IPS-NIHi11 (cell line): ENCODE measurements at regions not wholly inside any gene's neighbourhood (a gene's known extent, or its start where the extent isn't known, plus 50 kb on each side); places are given as distances from the start of the nearest gene placed in this dataset.
"Not testable (repeated sequence)": the region's sequence is repeated elsewhere in the genome, so short reads cannot be mapped to it uniquely, and the experiment has no call there.

ENCODE experiments used
- DNase-seq: peaks from one replicate; pipeline ENCODE4 v3.0.0; 2012; ENCODE audit warnings: mixed read lengths, low spot score

DNA sequence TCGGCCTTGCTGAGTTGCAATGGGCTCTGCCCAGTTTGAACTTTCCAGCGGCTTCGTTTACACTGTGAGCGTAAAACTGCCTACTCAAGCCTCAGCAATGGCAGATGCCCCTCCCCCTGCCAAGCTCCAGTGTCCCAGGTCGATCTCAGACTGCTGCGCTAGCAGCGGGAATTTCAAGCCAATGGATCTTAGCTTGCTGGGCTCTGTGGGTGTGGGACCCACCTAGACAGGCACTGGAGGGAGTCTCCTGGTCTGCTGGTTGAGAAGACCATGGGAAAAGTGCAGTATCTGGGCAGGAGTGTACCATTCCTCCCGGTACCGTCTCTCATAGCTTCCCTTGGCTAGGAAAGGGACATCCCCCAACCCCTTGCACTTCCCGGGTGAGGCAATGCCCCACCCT, 88.2 kb downstream of the KLHL28 start:
- no peak for DNase-seq

DNA sequence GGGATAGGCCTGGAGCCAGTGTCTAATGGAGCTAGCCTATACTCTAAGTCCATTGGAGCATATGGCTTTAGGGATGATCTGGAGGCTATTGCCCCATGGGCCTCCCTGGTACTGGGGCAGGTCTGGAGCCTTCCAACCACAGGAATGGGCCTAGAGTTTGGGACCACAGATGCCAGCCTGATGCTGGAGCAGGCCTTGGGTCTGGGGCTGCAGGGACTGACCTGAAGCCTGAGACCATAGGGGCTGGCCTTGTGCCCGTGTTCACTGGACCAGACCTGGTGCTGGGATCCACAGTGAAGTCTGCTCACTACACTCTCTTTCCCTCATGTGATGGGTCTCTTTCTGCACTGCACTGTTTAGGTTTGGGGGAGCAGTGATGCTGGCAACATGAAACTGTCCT, 95.0 kb downstream of the KLHL28 start:
- DNase-seq, result no peak

DNA sequence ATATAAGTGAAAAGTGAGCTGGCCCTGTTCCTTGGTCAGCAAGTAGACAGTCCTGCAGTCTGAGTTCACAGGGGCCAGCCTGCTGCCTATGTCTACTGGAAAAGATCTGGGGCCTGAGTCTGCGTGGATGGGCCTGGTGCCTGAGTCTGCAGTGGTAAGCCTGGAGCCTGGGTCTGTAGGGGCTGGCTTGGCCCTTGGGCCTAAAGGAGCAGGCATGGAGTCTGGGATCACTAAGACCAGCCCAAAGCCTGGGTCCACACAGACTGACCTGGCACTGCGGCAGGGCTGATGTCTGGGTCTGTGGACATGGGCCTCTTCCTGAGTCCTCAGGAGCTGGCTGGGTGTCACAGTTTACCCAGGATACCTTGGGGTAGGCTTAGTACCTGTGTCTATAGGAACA, 95.4 kb downstream of the KLHL28 start:
- DNase-seq, result no peak

DNA sequence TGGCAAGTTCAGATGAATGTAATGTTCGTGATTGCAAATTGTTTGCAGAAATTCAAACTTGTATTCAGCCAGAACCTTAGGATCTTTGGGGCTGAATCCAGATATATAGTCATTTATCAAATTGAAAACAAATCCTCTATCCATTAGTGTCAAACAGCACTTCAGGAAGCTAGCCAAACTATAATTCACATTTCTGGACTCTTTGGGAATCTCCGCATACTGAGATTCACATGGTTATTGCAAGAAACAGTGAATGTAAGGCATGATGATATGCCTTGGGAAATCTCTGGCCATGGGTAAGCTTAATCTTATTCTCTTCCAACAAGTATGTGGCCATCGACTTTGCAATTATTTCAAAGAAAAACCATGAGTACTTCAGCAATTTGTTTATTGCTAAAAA, 98.5 kb downstream of the KLHL28 start:
- no peak for DNase-seq

DNA sequence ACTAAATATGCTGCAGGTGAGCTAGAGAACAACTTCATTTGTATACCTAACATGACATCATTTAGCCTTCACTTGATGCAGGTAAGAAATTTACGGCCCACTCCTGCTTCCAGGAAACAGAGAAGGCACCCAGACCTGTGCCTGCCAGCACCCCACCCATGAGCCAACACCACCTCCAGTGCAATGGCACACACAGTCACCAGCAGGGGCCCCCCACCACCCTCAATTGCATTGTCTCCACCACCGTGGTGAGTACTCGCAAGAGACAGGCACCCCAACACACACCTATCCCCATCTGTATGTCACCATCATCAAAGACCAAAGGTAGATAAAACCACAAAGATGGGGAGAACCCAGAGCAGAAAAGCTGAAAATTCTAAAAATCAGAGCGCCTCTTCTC, 107.6 kb downstream of the KLHL28 start:
- no peak for DNase-seq

DNA sequence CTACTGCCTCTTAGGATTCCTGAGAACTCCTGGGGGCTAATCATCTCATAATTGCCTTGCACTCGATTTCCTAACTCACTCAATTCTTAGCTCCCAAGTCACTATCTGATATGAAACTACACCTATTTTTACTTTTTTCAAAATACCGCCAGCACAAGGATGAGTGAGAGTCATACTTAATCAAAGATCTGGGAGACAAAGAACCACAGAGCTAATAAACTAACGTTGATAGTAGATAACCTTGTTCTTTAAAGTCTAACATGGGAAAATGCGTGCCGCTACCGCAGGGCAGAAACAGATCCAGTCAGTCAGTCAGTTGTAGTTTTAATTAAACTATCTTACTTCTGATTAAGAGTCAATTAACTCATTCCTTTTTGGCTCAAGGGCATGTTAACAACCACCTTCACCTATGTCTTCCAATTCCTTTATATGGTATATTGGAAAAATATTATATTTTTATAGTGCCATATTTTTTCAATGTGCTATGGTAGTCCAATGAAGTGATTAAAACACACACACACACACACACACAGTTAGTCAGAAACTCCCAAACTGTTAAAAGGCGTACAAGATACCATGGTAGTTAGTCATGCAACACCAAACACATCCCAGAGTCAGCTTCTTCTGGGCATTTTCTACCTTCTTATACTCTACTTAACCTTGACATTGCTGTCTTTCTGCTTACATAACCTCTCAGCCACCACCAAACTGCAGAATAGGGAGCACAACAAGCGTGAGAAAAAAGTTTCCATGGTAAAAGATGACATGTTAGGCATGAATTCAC, 114.0 kb downstream of the KLHL28 start:
- DNase-seq, result no peak

DNA sequence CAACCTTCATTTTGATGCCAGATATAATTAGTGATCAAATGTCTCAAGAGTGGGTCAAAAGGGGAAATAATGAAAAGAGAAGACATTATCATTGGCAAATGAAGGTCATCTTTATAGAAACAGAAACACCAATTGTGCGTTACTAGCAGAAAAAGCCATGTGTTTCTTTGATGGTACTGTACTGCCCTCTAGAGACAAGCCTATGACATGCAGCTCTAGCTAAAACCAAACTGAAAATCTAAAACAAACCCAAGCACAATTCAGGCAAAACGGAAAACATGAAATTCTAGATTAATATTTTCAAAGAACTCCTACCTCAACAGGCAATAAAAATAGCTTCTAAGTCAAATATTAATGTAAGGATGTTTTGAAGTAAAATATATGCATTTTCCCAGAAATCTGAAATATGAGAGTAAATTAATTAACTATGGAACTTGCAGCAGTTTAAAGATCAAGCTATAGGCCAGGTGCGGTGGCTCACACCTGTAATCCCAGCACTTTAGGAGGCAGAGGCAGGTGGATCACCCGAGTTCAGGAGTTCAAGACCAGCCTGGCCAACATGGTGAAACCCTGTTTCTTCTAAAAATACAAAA, 115.4 kb downstream of the KLHL28 start:
- peak; percentile 52 for DNase-seq

DNA sequence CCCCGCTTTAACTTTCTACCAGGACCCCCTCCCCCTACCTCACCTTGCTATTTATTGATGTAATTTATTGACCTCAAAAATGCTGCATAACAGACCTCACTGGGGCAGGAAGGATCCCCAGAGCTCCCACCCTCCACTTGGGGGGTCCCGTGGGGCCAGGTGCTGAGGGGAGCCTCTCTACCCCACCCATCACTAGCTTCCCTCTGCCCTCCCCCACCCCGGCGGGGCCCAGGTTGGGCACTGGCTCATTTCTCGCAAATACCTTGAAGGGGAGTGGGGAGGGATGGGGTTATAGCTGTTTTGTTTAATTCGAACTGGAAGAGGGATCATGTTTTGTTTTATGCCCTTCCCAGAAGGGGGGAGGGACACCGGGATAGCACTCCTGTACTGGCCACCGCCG, 125.8 kb downstream of the KLHL28 start:
- DNase-seq, result not testable (repeated sequence)

DNA sequence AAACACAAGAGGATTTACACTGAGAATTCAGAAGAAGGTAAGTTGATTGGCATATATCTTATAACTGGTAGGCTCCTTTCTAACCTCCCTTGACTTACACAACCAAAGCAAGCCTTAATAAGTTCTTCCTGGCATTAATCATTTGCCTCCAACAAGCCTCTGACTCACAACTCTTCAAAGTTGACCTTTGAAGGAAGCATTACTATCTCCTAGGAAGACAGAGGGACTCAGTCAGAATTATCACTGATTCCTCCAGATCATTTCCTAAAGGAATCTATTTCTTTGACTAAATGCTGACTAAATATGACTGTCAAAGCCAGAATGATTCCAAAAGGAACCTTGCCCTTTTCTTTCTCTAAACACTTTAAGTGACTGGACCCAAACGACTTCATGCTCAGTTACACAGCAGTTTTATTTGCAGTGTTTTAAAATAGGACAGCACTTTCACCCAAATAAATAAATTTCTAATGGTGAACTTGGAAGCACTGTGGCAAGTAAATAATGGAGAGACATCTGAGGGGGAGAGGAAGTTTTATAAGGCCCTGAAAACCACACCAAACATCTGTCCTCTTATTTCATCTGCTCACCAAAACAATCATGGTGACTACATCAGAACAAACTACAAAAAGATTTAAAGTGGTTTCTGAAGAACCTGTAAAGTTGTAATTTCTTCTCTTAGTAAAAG, 128.2 kb downstream of the KLHL28 start:
- DNase-seq, result no peak

DNA sequence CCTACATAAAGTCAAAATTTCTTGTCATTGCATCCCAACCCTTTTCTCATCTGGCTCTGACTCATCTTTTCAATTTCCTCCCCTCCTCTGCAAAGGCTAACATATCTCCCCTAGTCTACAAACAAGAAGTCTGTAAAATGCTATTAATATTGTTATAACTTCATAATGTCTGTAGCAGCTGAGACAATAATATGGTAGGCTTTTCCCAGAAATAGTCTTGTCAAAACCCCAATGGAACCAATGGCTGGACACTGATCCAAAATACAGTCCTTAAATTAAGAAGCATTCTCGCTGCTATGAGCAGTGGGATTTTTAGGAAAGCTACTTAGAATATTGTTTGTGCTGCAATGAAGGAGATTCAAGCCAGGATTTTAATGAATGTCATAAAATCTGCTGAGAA, 131.4 kb downstream of the KLHL28 start:
- no peak for DNase-seq

DNA sequence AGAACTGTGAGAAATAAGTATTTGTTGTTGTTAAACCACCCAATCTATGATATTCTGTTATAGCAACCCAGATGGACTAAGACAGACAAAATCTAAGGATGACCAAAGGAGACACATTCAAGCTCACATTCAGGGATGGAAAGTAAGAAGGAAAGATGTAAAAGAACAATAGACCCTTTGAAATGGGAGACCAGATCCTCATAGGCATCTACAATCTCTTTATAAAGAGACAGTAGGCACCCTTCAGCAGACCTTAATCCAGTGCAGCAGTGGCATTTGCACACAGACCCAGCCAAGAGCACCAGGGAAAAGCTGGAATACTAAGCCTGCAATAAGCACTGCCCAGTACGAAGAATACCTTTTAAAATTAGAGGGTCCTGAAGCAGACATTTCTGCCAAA, 132.7 kb downstream of the KLHL28 start:
- no peak for DNase-seq

DNA sequence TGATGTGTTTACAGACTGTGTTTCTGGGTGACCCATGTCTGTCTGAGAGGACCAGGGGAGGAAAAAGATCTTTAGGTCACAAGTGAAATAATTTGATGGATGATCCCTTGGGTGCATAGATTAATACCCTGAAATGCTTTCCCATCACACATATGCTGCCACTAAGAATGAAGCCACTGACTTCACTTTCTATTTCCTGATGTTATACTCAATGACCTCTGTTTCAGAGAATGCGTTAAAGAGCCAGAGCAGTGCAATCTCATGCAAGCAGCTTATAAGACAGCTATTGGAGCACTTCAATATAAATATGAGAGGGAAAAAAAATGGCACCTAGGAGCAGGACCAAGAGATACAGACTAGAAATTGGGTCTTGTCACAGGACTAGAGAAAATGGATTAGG, 133.7 kb downstream of the KLHL28 start:
- DNase-seq, result no peak

DNA sequence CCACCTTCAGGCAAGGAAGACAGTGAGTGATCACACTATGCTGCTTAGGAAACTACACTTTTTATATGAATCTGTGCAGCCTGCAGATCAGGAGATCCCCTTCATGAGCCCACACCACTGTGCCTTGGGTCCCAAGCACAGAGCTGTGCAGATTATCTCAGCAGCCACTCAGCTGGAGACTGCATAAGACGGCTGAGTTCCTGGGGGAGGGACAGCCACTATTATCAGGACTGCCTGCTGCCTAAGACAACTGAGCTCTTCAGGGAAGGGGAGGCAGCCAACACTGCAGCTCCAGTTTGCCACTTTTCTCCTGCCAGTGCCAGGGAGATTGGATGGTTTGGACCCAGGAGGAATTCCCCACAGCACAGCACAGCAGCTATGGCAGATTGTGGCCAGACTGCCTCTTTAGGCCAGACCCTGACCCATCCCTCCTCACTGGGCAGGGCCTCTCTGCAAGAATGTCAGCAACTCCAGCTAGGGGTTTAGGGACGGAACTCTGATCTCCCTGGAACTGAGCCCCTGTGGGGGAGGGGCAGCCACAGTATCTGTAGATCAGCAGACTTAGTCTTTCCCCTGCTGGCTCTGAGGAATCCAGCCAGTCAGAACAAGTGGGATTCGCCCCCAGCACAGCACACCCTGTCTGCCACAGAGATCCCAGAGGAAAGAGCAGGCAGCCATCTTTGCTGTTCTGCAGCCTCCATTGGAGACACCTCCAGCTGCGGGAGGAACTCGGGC, 141.3 kb downstream of the KLHL28 start:
- peak; percentile 26 for DNase-seq

DNA sequence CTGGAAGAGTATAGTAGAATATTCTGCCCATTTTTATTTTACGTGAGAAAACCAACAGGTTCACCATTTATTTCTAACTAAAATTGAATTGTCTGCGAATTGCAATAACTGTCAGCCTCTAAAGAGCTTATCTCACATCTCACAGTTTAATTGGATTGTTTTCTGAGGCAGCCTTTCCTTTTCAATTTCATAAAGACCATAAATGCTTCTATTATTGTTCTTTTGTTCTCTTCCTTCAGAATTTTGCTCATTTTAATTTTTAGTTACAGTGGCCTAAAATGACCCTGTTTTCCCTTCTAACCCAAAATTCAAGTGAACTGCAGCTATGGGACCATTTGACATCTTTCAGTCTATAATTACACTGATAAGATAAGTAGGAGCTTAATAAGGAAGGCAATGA, 147.6 kb downstream of the KLHL28 start:
- no peak for DNase-seq

DNA sequence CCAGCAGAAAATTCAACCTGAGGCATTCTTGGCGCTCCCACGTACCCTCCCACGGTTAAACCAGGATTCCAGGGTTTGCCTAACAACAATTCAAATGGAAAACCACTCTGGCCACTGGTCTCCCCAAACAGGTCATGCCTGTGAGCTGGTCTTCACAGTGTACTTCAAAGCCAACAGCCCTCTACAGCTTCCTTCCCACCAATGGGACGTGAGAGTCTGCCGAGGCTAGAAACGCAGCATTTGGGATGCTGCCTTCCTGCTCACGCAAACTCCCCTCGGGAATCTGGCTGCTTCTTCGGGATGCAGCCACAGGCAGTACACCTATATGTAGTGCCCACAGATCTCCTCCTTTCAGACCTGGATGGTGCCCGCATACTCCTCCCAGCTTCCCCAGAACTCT, 149.1 kb downstream of the KLHL28 start:
- DNase-seq, result no peak

DNA sequence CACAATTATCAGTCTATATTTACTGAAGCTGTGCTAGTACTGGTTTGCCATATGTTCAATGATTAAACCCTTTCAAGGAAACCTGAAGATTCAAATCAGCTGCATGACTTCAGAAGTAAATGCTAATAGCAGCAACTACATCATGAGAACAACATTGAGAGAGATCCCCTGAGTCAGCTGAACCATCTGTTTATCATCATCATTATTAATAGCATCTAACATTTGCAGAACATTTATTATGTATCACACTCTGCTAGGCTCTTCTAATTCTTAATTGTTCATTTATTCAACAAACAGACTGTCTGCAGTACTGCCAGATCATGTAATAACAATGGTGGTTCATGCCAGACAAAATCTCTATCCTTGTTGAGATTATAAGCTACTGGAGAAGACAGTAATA, 157.4 kb downstream of the KLHL28 start:
- no peak for DNase-seq

DNA sequence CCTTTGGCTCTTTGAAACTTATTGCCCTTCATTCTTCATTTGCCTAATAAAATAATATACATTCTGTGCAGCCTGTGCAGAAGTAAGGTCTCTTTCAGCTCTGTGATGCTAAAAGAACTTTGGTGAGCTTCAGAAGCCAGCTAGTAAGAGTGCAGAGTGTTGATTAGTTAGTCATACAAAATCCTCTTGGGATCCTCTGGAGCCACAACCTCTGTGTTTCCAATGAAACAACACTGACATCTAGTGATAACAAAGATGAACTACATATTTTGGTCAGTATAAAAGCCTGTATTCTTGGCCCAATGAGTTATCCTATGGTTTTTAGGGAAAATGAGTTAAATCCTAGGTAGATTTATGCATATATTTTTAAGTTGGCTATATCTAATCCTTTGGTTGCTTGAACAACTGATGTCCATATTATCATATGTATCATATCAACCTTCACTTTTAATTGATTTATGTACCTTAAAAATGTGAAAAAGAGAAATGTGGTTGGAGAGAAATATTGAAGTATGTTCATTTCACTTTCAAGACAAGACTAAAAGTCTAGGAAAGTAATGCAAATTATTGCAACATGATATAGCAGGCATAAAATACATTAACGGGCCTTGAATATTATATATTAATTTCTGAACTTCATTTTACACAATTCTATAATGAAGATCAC, 158.4 kb downstream of the KLHL28 start:
- peak; percentile 61 for DNase-seq

DNA sequence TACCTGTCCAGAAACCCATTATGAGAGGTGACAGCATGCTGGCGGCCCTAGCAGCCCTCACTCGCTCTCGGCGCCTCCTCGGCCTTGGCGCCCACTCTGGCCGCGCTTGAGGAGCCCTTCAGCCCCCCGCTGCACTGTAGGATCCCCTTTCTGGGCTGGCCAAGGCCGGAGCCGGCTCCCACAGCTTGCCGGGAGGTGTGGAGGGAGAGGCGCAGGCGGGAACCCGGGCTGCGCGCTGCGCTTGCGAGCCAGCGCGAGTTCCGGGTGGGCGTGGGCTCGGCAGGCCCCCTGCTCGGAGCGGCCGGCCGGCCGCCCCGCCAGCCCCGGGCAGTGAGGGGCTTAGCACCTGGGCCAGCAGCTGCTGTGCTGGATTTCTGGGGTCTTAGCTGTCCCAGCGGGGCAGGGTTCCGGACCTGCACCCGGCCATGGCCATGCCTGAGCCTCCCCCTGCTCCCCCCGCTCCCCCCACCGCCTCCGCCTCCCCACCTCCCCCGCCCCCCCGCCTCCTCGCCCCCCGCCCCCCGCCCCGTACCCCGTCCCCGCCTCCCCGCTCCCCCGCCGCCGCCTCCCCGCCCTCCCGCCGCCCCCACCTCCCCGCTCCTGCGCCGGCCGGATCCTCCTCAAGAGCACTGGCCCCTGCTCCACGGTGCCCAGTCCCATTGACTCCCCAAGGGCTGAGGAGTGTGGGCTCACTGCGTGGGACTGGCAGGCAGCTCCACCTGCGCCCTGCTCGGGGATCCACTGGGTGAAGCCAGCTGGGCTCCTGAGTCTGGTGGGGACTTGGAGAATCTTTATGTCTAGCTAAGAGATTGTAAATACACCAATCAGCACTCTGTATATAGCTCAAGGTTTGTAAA, 163.1 kb downstream of the KLHL28 start:
- DNase-seq, result no peak

DNA sequence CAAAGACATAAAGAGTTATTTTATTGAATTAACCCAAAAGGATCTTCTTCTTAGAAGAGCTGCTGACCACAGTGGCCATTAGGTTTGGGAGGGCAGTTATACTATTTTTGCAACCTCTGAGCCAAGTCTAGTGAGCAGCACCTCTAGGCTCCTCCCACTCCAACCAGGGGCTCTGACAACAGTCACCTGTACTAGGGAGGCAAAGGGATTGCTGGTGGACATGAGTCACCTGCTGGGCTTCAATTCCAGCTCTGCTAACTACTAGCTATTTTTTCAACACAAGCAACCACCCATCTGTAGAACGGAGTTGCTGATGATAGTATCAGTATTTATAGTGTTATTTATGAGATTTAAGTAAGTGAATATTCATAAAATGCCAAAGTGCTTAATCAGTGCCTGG, 166.0 kb downstream of the KLHL28 start:
- DNase-seq, result peak; percentile 18

DNA sequence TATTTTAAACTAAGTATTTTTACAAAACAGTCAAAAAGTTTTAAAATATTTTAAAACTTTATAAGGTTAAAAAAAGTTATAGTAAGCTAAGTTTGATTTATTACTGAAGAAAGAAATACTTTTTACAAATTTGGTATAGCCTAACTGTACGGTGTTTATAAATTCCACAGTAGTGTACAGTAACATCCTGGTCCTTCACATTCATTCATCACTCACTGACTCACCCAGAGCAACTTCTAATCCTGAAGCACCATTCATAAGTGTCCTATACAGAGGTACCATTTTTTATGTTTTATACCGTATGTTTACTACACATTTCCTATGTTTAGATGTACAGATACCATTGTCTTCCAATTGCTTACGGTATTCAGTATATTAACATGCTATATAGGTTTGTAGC, 170.0 kb downstream of the KLHL28 start:
- DNase-seq, result no peak

DNA sequence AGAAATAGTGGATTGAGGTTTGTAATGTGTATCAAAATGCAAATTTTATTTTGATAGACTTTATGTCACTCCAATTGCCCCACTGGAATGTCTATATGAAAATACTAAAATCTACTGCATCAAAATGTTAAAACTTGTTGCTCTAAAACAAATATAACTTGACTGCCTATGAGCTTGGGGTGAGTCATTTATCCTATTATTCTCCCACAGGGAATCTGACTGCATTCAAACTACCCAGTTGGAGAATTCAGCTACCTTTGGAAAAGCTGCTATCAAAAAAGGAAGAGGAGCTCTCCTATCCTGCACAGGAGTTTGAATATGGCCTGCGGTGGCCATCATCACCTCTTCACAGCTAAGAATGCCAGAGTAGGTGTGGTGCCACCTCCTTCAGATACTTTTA, 173.1 kb downstream of the KLHL28 start:
- no peak for DNase-seq
